ENCODE measurements at regions not wholly inside any gene's neighbourhood (a gene's known extent, or its start where the extent isn't known, plus 50 kb on each side); places are given as distances from the start of the nearest gene placed in this dataset.
"Not testable (repeated sequence)": the region's sequence is repeated elsewhere in the genome, so short reads cannot be mapped to it uniquely, and the experiment has no call there.

DNA sequence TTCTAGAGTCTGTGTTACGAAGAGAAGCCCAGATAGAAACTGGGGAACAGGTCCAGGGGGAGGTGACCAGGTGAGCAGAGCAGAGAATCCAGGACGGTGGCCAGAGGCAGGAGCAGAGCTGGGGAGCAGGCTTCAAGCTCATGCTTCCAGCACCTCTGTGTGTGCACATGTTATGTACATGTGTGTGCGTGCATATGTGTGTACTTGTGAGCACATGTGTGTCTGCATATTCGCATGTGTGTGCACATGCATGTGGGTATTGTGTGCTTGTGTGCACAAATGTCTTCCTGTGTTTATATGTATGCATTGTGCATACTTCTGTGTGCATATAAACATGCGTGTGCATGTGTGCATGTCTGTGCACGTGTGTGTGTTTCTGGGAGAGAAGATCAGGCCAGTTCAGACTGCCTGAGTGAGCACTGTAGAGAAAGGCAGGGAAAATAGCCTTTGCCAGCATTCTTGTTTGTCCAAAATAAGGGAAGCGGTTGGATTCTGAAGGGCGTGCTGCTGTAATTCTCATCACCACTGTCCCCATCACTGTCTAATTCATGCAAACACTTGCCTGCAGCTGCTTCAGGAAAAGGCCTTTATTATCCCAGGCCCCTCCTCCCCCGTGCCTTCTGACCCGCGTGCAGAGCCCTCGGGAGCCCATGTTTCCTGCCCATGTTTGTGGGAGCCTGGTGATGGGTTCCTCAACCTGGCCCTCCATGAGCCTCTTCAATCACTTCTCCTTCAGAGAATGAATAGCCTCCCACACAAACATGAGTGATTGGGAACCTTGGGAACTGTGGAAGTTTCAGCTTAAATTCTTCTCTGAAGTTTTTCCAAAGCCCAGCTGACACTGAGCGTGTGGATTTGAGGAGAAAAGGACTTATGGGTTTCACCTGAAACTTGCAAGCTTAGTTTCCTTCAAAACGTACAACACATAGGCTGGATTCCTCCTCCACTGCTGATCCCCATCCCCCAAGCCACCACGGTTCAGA lies 161.7 kb upstream of the AFDN start:
- Mint-ChIP-seq H3K27me3 (ENCODE audit: low read depth) (peaks cover 1% of the 10 kb centered on the region), H3K9me3 (no peaks in the 10 kb centered on the region), H3K27ac (no peak overlapping the region), H3K36me3 (ENCODE audit: low read depth) (no peaks in the 10 kb centered on the region), H3K4me1 (ENCODE audit: low read depth) (no peaks in the 10 kb centered on the region), H3K4me3 (ENCODE audit: low read depth) (no peak overlapping the region)
- intact Hi-C loops (cut with micrococcal nuclease) = no loop called here
- no peak for DNase-seq (ENCODE audit: low spot score)

DNA sequence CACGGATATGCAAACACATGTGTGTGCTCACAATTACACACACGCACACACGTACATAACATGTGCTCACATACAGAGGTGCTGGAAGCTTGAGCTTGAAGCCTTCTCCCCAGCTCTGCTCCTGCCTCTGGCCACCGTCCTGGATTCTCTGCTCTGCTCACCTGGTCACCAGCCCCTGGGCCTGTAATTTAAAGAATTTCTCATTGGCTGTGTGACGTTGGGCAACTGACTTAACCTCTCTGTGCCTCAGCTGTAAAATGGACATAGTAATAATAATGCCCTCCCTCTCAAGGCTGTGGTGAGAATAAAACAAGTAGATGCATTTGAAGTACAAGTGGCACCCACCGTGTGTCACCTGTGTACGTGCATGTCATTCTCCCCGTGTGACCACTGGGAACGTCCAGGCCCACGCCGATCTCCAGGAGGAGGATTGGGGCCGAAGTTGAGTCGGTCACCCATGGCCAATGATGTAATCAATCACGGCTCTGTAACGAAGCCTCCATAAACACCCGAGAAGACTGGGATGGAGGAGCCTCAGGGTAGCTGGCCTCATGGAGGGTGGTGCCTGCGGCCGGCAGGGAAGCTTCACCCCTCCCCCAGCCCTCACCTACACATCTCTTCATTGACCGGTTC lies 160.9 kb upstream of the AFDN start:
- no peak for DNase-seq (ENCODE audit: low spot score)
- Mint-ChIP-seq H3K27me3 (ENCODE audit: low read depth) (peaks cover 1% of the 10 kb centered on the region), H3K4me3 (ENCODE audit: low read depth) (no peak overlapping the region), H3K9me3 (no peaks in the 10 kb centered on the region), H3K36me3 (ENCODE audit: low read depth) (no peaks in the 10 kb centered on the region), H3K27ac (no peak overlapping the region), H3K4me1 (ENCODE audit: low read depth) (no peaks in the 10 kb centered on the region)
- intact Hi-C loops (cut with micrococcal nuclease) = no loop called here

DNA sequence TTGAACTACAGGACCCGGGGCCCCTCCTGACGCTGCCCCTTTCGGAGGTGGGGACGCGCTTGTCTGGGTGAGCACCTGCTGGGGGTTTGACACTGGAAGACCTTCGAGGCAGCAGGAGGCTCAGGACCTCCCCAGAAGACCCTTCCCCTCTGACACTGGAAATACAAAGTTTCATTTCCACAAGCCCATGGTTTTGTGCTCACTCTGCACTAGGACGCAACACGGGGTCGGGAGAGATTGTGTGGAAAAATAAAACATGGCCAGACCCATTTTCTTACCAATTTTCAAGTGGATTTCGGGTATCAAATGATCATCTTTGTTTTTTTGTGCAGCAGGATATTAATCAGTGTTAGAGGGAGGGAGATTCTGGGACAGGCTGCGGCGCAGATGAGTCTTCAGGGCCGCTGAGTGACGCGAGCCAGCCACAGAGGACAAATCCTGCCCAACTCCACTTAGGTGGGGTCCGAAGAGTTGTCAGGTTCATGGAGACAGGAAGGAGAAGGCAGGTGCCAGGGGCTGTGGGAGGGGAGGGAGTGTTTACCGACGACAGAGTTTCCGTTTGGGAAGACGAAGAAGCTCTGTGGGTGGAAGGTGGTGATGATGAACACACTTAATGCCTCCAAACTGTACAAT lies 160.0 kb upstream of the AFDN start:
- H3K4me3 Mint-ChIP-seq (ENCODE audit: low read depth) = no peak overlapping the region
- DNase-seq (ENCODE audit: low spot score) = no peak
- no peaks in the 10 kb centered on the region for H3K4me1 Mint-ChIP-seq (ENCODE audit: low read depth)
- intact Hi-C loops (cut with micrococcal nuclease) = no loop called here
- H3K27me3 Mint-ChIP-seq (ENCODE audit: low read depth) = peaks cover 1% of the 10 kb centered on the region
- H3K36me3 Mint-ChIP-seq (ENCODE audit: low read depth) = no peaks in the 10 kb centered on the region
- H3K9me3 Mint-ChIP-seq = peaks cover 6% of the 10 kb centered on the region
- H3K27ac Mint-ChIP-seq = no peak overlapping the region

DNA sequence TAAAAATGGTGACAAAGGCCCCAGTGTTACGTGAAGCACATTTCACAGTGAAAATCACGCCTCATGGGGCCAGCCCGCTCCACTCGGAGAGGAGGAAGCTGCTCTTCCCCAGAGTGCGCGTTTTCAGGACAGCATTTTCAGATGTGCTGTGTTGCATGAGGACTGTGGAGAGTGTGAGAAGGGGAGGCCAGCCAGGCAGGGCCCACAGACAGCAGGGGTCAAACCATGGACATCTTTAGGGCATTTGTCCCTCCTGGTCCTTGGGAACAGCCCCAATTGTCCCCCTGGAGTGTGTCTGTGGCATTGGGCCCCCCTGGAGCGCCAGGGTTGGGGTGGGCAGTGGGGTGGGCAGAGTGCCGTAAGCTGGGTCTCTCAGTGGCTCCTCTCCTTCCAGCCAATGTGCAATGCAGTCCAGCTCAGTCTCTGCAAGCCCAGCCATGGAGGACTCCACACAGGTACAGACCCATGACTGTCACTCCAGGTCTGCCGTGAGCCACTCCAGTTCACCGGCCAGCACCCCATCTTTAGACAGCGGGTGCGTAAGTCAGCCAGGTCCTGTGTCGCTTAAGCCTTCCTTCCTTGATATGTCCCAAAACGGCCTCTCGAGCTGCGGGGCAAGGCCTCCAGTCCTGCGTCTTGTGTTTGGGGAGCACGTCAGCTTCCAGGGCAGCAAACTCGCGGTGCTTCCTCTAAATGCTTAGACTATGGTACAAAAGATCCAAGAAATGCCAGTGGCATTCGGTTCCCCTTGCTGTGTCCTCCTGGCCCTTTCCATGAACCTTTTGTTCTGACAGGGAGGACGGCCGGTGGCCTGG lies 159.3 kb upstream of the AFDN start:
- intact Hi-C loops (cut with micrococcal nuclease) = no loop called here
- DNase-seq (ENCODE audit: low spot score) = no peak
- Mint-ChIP-seq H3K4me1 (ENCODE audit: low read depth) (no peaks in the 10 kb centered on the region), H3K27me3 (ENCODE audit: low read depth) (peaks cover 1% of the 10 kb centered on the region), H3K9me3 (peaks cover 13% of the 10 kb centered on the region), H3K36me3 (ENCODE audit: low read depth) (no peaks in the 10 kb centered on the region), H3K4me3 (ENCODE audit: low read depth) (no peak overlapping the region), H3K27ac (no peak overlapping the region)

DNA sequence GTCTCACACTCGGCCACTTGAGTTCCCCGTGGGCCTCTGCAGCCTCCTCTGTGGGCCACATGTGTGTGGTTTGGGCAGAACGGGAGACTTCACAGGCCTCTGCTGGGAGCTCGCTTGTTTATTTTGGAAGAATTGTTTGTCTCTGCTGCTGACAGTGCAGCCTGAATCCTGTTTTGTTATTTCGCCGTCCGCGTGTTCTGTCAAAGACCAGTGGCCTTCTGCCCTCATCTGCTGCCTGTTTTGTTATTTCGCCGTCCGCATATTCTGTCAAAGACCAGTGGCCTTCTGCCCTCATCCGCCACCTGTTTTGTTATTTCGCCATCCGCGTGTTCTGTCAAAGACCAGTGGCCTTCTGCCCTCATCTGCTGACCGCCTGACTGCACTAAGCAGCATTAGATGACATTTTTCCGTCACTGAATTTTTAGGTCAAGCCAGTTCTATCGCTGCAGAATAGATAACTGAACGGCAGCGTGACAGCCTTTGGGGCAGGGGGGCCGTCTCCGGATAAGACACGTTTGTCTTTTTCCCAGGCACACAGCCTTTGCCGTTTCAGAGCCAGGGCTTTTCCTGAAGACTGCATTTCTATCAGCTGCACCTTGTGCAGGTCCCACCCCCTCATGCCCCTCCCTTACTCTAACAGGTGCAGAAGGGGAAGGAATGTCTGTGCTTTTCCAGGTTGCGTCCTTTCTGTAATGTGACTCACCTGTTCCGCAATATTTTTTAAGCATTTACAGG lies 158.5 kb upstream of the AFDN start:
- intact Hi-C loops (cut with micrococcal nuclease) = no loop called here
- H3K9me3 Mint-ChIP-seq = peaks cover 20% of the 10 kb centered on the region
- H3K27ac Mint-ChIP-seq = no peak overlapping the region
- H3K4me1 Mint-ChIP-seq (ENCODE audit: low read depth) = no peaks in the 10 kb centered on the region
- no peaks in the 10 kb centered on the region for H3K36me3 Mint-ChIP-seq (ENCODE audit: low read depth)
- H3K4me3 Mint-ChIP-seq (ENCODE audit: low read depth) = no peak overlapping the region
- DNase-seq (ENCODE audit: low spot score) = no peak
- H3K27me3 Mint-ChIP-seq (ENCODE audit: low read depth) = peaks cover 1% of the 10 kb centered on the region

DNA sequence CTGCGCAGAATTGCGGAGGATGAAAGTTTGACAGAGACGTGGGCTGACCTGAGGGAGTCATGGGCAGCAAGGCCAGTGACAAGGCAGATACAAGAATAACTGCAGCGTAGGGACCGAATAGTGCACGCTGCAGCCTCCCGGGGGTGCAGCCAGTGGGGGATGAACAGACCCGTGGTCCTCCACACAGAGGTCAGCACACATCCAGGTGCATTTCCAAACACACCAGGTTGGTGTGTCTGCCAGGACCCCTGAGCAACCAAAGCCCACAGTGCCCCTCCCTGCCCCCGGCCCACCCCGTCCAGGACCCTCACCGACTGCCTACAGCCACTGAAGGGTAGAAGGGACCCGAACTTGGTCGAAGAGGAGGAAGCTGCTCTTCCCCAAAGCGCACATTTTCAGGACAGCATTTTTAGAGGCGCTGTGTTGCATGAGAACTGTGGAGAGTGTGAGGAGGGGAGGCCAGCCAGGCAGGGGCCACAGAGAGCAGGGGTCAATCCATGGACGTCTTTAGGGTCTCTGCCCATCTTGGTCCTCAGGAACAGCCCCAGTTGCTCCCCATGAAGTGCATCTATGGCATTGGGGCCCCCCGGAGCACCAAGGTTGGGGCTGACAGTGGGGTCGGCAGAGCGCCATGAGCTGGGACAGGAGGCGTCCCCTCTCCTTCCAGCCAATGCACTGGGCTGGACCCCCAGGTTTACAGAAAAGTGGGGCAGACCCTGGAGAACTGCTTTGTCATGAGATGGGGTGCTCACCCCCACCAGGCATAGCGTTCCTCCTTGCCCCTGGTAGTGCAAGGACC lies 157.8 kb upstream of the AFDN start:
- H3K9me3 Mint-ChIP-seq = peaks cover 20% of the 10 kb centered on the region
- H3K4me1 Mint-ChIP-seq (ENCODE audit: low read depth) = no peaks in the 10 kb centered on the region
- intact Hi-C loops (cut with micrococcal nuclease) = no loop called here
- DNase-seq (ENCODE audit: low spot score) = no peak
- no peak overlapping the region for H3K27ac Mint-ChIP-seq
- peaks cover 1% of the 10 kb centered on the region for H3K27me3 Mint-ChIP-seq (ENCODE audit: low read depth)
- no peak overlapping the region for H3K4me3 Mint-ChIP-seq (ENCODE audit: low read depth)
- H3K36me3 Mint-ChIP-seq (ENCODE audit: low read depth) = no peaks in the 10 kb centered on the region

DNA sequence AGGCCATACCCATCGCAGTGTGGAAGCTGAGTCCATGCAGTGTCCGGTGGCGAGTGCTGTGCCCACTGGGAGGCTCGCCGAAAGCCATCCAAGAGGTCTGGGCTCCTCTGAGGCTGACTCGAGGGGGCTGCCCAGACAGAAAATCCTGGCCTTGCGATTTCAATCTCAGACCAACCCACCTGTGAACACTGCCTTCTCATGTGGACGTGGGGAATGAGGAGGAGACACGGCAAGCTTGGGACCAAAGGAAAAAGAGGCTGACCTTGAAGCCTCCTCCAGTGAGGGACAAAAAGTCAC lies 157.2 kb upstream of the AFDN start:
- Mint-ChIP-seq H3K27ac (no peak overlapping the region), H3K36me3 (ENCODE audit: low read depth) (no peaks in the 10 kb centered on the region), H3K4me3 (ENCODE audit: low read depth) (no peak overlapping the region), H3K4me1 (ENCODE audit: low read depth) (no peaks in the 10 kb centered on the region), H3K9me3 (peaks cover 20% of the 10 kb centered on the region), H3K27me3 (ENCODE audit: low read depth) (peaks cover under 1% of the 10 kb centered on the region)
- intact Hi-C loops (cut with micrococcal nuclease) = no loop called here
- no peak for DNase-seq (ENCODE audit: low spot score)

DNA sequence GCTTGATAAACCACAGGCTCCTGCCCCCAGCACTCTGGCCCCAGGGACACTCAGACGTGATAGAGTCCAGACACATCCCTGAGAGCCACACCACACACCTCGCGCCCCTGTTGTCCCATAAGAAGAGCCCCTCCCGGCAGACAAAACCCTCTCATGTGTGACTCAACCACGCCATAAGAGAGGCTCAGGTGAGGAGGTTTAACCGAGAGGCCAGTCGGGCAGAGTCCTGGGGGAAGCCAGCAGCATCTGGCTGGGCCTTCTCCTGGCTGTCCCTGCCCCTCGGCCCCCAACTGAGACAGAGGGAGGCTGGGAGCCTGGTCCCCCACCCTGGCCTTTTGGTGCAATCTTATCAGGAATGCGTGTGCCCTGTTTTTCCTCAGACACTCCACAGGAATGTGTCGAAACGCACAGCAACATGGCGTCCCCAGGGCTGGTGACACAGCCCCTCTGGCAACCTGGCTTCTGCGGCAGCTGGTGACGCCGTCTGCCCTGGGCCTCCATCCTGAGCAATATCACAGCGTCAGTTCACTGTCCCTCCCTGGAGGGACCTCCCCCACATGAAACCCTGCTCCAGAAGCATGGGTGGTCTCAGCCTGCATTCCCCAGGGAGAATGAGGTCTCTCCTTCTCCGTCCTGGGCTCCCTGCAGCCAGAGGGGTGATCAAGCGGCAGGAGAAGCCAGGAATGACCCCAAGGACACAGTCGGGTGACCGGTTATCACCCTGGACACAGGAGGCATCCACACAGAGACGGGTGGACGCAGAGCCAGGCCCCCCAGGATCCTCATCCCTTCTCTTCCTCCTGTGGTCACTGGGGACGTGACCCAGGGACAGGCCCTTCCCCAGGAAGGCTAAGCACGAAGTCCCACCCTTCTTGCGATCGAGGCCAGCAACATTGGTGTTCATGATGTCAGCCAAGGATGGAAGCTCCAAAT lies 156.6 kb upstream of the AFDN start:
- Mint-ChIP-seq H3K36me3 (ENCODE audit: low read depth) (no peaks in the 10 kb centered on the region), H3K4me1 (ENCODE audit: low read depth) (no peaks in the 10 kb centered on the region), H3K9me3 (peaks cover 20% of the 10 kb centered on the region), H3K27ac (no peak overlapping the region), H3K27me3 (ENCODE audit: low read depth) (peaks cover 4% of the 10 kb centered on the region), H3K4me3 (ENCODE audit: low read depth) (no peak overlapping the region)
- intact Hi-C loops (cut with micrococcal nuclease) = no loop called here
- DNase-seq (ENCODE audit: low spot score) = no peak

DNA sequence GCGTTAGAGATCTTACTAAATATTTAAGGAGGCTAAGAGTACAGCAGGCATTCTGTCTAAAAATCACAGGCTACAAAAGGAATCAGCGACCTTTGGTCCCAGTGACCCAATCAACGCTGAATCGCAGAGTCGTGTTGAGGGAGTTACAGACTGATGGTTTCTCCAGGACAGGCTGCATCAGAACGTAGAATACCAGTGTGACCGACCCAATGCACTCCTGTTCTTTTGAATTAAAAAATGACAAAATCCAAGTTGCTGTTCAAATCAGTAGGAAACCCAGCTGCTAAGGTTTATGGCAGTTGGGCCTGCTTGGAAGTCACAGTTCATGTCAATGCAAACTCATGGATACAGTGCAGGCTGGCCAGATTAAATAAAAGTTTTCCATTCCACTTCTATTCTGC lies 155.8 kb upstream of the AFDN start:
- no peaks in the 10 kb centered on the region for H3K4me1 Mint-ChIP-seq (ENCODE audit: low read depth)
- DNase-seq (ENCODE audit: low spot score) = no peak
- H3K27me3 Mint-ChIP-seq (ENCODE audit: low read depth) = peaks cover 8% of the 10 kb centered on the region
- no peak overlapping the region for H3K4me3 Mint-ChIP-seq (ENCODE audit: low read depth)
- peaks cover 20% of the 10 kb centered on the region for H3K9me3 Mint-ChIP-seq
- intact Hi-C loops (cut with micrococcal nuclease) = no loop called here
- H3K27ac Mint-ChIP-seq = no peak overlapping the region
- no peaks in the 10 kb centered on the region for H3K36me3 Mint-ChIP-seq (ENCODE audit: low read depth)

DNA sequence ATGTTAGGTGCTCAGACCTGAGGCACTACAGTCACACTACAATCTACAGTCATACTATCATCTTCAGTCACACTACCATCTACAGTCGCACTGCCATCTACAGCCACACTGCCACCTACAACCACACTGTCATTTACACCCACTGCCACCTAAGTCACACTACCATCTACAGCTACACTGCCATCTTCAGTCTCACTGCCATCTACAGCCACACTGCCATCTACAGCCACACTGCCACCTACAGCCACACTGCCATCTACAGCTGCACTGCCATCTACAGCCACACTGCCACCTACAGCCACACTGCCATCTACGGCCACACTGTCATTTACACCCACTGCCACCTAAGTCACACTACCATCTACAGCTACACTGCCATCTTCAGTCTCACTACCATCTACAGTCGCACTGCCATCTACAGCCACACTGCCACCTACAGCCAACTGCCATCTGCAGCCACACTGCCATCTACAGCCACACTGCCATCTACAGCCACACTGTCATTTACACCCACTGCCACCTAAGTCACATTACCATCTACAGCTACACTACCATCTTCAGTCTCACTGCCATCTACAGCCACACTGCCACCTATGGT lies 155.2 kb upstream of the AFDN start:
- Mint-ChIP-seq H3K9me3 (peaks cover 20% of the 10 kb centered on the region), H3K27me3 (ENCODE audit: low read depth) (peaks cover 14% of the 10 kb centered on the region)
- DNase-seq (ENCODE audit: low spot score); H3K4me1 Mint-ChIP-seq (ENCODE audit: low read depth); H3K36me3 Mint-ChIP-seq (ENCODE audit: low read depth); intact Hi-C loops (cut with micrococcal nuclease); H3K4me3 Mint-ChIP-seq (ENCODE audit: low read depth); H3K27ac Mint-ChIP-seq: not testable (repeated sequence)

All from activated T-helper 2 cell treated with anti-CD3 and anti-CD28 coated beads, Interferon-gamma antibody, Interleukin-2, Interleukin-4, amounts not matched to agents 10 μg/mL and 5 μg/mL and 100 μg/mL, durations not matched to agents 14 hours and 24 hours and 36 hours (primary cell).